ENCODE measurements at regions not wholly inside any gene's neighbourhood (a gene's known extent, or its start where the extent isn't known, plus 50 kb on each side); places are given as distances from the start of the nearest gene placed in this dataset.

- Mint-ChIP-seq H3K4me3 (no peak overlapping the region), H3K36me3 (ENCODE audit: insufficient read depth in 1 of 3, low read depth in 3 of 3) (no peaks in the 10 kb centered on the region; a peak in 1 of 7 replicates), H3K27ac (no peak overlapping the region), H3K9me3 (no peaks in the 10 kb centered on the region), H3K27me3 (ENCODE audit: low read depth) (no peaks in the 10 kb centered on the region), H3K4me1 (peaks cover 3 to 4% of the 10 kb centered on the region in 2 experiments; a peak in 3 of 4 replicates)
- no peak overlapping the region for H4K91ac ChIP-seq (ENCODE audit: insufficient read length, low read depth, low read length)
- DNase-seq: no peak
- H2BK5ac ChIP-seq (ENCODE audit: insufficient read length, low read length): no peak overlapping the region
- H2AFZ ChIP-seq (ENCODE audit: low read length): no peak overlapping the region
- no peaks in the 10 kb centered on the region for H3K79me2 ChIP-seq (ENCODE audit: insufficient read depth, low read length)
- H4K5ac ChIP-seq (ENCODE audit: insufficient read length, low read depth, low read length): no peak overlapping the region
- no peaks in the 10 kb centered on the region for H3K79me1 ChIP-seq (ENCODE audit: insufficient read depth, low read depth, low read length, poor library complexity, severe bottlenecking)
- H3T11ph ChIP-seq (ENCODE audit: low read length): no peak overlapping the region
- H3K23me2 ChIP-seq (ENCODE audit: insufficient read length, low read depth, low read length, poor library complexity, severe bottlenecking): no peaks in the 10 kb centered on the region
- H3K23ac ChIP-seq (ENCODE audit: insufficient read length, low read depth, low read length): no peak overlapping the region
- no peak overlapping the region for H2BK12ac ChIP-seq (ENCODE audit: insufficient read length, low read depth, low read length)
- no peak overlapping the region for H4K8ac ChIP-seq (replicated peaks; ENCODE audit: insufficient read length, low read depth, low read length)
- H3K27me3 ChIP-seq (ENCODE audit: insufficient read depth, low read length): no peaks in the 10 kb centered on the region
- H2BK15ac ChIP-seq (ENCODE audit: low read depth, low read length): no peak overlapping the region
- H3K18ac ChIP-seq (ENCODE audit: insufficient read length, low read depth, low read length): no peak overlapping the region
- no CpG with 5 or more reads among the region's 1 CpG for WGBS (ENCODE audit: extremely low coverage, insufficient read length, low lambda C conversion rate)
- H2BK20ac ChIP-seq (ENCODE audit: low read depth, low read length, poor library complexity, severe bottlenecking): no peak overlapping the region
- H3K27ac ChIP-seq (ENCODE audit: insufficient read length, low read depth, low read length): no peak overlapping the region
- H3K4me2 ChIP-seq (ENCODE audit: insufficient read depth, insufficient read length, low read length): no peak overlapping the region
- H3K14ac ChIP-seq (ENCODE audit: insufficient read depth, low read length): no peak overlapping the region
- H3K9ac ChIP-seq (ENCODE audit: extremely low read depth, insufficient read length, low read length): no peak overlapping the region
- TF ChIP-seq CTCF (conservative IDR thresholded peaks at IDR 0.05): no peak
- H4K20me1 ChIP-seq (ENCODE audit: control insufficient read depth, insufficient read depth, insufficient read length): no peaks in the 10 kb centered on the region
- no peak overlapping the region for H3K56ac ChIP-seq (ENCODE audit: insufficient read length, low read depth, low read length)
- H3K4me1 ChIP-seq (ENCODE audit: insufficient read depth, low read length): no peaks in the 10 kb centered on the region
- H2BK120ac ChIP-seq (ENCODE audit: low read depth, low read length, poor library complexity, severe bottlenecking): no peak overlapping the region
- no peak overlapping the region for H2AK5ac ChIP-seq (ENCODE audit: insufficient read length, low read length)
- no peak overlapping the region for H3K4ac ChIP-seq (ENCODE audit: low read depth, low read length)
- no peaks in the 10 kb centered on the region for H3K9me3 ChIP-seq (ENCODE audit: control insufficient read depth, low read depth, low read length)
Measured at GRCh38 chr6:48278261-48278660, 167.3 kb upstream of the PTCHD4 start.

Data from H9 (cell line).